ENCODE measurements at regions not wholly inside any gene's neighbourhood (a gene's known extent, or its start where the extent isn't known, plus 50 kb on each side); places are given as distances from the start of the nearest gene placed in this dataset.

DNA sequence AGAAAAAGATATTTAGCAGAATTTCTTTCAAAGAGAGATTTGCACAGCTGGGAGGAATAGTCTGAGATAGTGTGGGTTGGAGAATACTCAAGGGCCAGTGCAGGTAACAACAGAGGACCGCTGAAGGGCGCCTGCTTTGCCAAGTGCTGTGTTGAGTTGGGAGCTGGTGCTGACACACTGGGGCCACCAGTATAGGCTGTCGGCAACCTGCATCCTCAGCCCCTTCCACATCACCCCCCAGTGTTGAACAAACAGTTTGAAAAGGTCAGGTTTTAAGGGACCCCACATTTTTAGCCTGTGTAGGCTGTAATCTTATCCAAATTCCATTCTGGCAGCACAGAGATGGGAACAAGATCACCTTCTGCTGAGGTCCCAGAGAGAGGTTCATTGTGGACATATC is 96.6 kb downstream of the ABHD5 start:
- no peak overlapping the region for H3K27ac ChIP-seq (ENCODE audit: low read depth)
- ATAC-seq (no peak), DNase-seq (ENCODE audit: low spot score) (no peak)
- no peaks in the 10 kb centered on the region for H3K79me2 ChIP-seq (replicated peaks; ENCODE audit: insufficient read depth)
- TF ChIP-seq, protein P1, sequence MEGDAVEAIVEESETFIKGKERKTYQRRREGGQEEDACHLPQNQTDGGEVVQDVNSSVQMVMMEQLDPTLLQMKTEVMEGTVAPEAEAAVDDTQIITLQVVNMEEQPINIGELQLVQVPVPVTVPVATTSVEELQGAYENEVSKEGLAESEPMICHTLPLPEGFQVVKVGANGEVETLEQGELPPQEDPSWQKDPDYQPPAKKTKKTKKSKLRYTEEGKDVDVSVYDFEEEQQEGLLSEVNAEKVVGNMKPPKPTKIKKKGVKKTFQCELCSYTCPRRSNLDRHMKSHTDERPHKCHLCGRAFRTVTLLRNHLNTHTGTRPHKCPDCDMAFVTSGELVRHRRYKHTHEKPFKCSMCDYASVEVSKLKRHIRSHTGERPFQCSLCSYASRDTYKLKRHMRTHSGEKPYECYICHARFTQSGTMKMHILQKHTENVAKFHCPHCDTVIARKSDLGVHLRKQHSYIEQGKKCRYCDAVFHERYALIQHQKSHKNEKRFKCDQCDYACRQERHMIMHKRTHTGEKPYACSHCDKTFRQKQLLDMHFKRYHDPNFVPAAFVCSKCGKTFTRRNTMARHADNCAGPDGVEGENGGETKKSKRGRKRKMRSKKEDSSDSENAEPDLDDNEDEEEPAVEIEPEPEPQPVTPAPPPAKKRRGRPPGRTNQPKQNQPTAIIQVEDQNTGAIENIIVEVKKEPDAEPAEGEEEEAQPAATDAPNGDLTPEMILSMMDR (conservative IDR thresholded peaks at IDR 0.05; ENCODE audit: low read depth in 2 of 2): no peak
- no peak for TF ChIP-seq CREB1 (CRISPR knock-in tag; IDR thresholded peaks at IDR 0.05; ENCODE audit: low read depth)
- Mint-ChIP-seq H3K27me3 (ENCODE audit: insufficient read depth, low read depth, poor library complexity) (peaks cover 3% of the 10 kb centered on the region), H3K4me1 (no peaks in the 10 kb centered on the region), H3K27ac (no peak overlapping the region), H3K4me3 (no peak overlapping the region), H3K9me3 (no peaks in the 10 kb centered on the region; the same call in 2 of the 3 replicates), H3K36me3 (ENCODE audit: low read depth) (no peaks in the 10 kb centered on the region)
- H3F3A ChIP-seq (replicated peaks; ENCODE audit: low read depth): no peaks in the 10 kb centered on the region
- H4K20me1 ChIP-seq (replicated peaks; ENCODE audit: insufficient read depth): no peaks in the 10 kb centered on the region
- no peak overlapping the region for H3K4me3 ChIP-seq
- H3K36me3 ChIP-seq (ENCODE audit: insufficient read depth): no peaks in the 10 kb centered on the region
- H2AFZ ChIP-seq: no peak overlapping the region
- no peak overlapping the region for H3K4me2 ChIP-seq
- H3K27me3 ChIP-seq (ENCODE audit: insufficient read depth): no peaks in the 10 kb centered on the region
- peaks cover 6% of the 10 kb centered on the region; the same call in 1 of the 2 replicates for H3K9me2 ChIP-seq (ENCODE audit: insufficient read depth)
- no peaks in the 10 kb centered on the region for H3K4me1 ChIP-seq (ENCODE audit: insufficient read depth)

DNA sequence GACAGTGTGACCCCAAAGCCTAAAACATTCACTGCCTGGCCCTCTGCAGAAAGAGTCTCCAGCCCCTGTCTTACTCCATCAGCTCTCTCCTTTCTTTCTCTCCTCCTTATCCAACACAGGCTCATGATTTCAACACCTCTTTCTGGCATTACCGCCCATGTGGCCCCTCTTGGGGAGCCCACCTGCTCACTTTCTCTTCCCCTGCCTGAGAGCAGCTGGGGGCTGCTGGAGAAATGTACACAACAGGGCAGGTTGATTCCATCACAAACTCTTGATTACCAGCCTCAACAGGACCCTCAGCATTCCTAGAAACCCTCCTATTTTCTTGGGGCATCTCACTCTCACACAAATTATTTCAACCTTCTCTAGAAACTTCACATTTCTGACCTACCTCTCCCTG is 98.3 kb downstream of the ABHD5 start:
- Mint-ChIP-seq H3K9me3 (no peaks in the 10 kb centered on the region; the same call in 2 of the 3 replicates), H3K36me3 (ENCODE audit: low read depth) (no peaks in the 10 kb centered on the region), H3K4me1 (no peaks in the 10 kb centered on the region), H3K27ac (no peak overlapping the region), H3K4me3 (no peak overlapping the region), H3K27me3 (ENCODE audit: insufficient read depth, low read depth, poor library complexity) (peaks cover 3% of the 10 kb centered on the region)
- Histone ChIP-seq H3K27ac (ENCODE audit: low read depth) (no peak overlapping the region), H3K79me2 (replicated peaks; ENCODE audit: insufficient read depth) (no peaks in the 10 kb centered on the region), H3F3A (replicated peaks; ENCODE audit: low read depth) (no peaks in the 10 kb centered on the region), H3K9me2 (ENCODE audit: insufficient read depth) (peaks cover 6% of the 10 kb centered on the region; the same call in 1 of the 2 replicates), H3K4me3 (no peak overlapping the region), H3K4me2 (no peak overlapping the region), H3K4me1 (ENCODE audit: insufficient read depth) (no peaks in the 10 kb centered on the region), H3K36me3 (ENCODE audit: insufficient read depth) (no peaks in the 10 kb centered on the region), H4K20me1 (replicated peaks; ENCODE audit: insufficient read depth) (no peaks in the 10 kb centered on the region), H3K27me3 (ENCODE audit: insufficient read depth) (no peaks in the 10 kb centered on the region), H2AFZ (no peak overlapping the region)
- ATAC-seq: no peak
- no peak for DNase-seq (ENCODE audit: low spot score)
- TF ChIP-seq ZNF331 (CRISPR knock-in tag; IDR thresholded peaks at IDR 0.05; ENCODE audit: low read depth) (no peak), EZH2 (IDR thresholded peaks at IDR 0.05; ENCODE audit: low read depth, unreplicated experiment) (no peak), EZH2phosphoT487 (IDR thresholded peaks at IDR 0.05; ENCODE audit: unreplicated experiment) (no peak), ZNF114 (CRISPR knock-in tag; IDR thresholded peaks at IDR 0.05) (no peak), JUNB (IDR thresholded peaks at IDR 0.05; ENCODE audit: unreplicated experiment) (no peak), CREB1 (CRISPR knock-in tag; IDR thresholded peaks at IDR 0.05; ENCODE audit: low read depth) (no peak), POLR2AphosphoS5 (IDR thresholded peaks at IDR 0.05; ENCODE audit: low read depth) (no peak)
- TF ChIP-seq, protein P2, sequence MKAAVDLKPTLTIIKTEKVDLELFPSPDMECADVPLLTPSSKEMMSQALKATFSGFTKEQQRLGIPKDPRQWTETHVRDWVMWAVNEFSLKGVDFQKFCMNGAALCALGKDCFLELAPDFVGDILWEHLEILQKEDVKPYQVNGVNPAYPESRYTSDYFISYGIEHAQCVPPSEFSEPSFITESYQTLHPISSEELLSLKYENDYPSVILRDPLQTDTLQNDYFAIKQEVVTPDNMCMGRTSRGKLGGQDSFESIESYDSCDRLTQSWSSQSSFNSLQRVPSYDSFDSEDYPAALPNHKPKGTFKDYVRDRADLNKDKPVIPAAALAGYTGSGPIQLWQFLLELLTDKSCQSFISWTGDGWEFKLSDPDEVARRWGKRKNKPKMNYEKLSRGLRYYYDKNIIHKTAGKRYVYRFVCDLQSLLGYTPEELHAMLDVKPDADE (IDR thresholded peaks at IDR 0.05): no peak
- TF ChIP-seq, protein P3, sequence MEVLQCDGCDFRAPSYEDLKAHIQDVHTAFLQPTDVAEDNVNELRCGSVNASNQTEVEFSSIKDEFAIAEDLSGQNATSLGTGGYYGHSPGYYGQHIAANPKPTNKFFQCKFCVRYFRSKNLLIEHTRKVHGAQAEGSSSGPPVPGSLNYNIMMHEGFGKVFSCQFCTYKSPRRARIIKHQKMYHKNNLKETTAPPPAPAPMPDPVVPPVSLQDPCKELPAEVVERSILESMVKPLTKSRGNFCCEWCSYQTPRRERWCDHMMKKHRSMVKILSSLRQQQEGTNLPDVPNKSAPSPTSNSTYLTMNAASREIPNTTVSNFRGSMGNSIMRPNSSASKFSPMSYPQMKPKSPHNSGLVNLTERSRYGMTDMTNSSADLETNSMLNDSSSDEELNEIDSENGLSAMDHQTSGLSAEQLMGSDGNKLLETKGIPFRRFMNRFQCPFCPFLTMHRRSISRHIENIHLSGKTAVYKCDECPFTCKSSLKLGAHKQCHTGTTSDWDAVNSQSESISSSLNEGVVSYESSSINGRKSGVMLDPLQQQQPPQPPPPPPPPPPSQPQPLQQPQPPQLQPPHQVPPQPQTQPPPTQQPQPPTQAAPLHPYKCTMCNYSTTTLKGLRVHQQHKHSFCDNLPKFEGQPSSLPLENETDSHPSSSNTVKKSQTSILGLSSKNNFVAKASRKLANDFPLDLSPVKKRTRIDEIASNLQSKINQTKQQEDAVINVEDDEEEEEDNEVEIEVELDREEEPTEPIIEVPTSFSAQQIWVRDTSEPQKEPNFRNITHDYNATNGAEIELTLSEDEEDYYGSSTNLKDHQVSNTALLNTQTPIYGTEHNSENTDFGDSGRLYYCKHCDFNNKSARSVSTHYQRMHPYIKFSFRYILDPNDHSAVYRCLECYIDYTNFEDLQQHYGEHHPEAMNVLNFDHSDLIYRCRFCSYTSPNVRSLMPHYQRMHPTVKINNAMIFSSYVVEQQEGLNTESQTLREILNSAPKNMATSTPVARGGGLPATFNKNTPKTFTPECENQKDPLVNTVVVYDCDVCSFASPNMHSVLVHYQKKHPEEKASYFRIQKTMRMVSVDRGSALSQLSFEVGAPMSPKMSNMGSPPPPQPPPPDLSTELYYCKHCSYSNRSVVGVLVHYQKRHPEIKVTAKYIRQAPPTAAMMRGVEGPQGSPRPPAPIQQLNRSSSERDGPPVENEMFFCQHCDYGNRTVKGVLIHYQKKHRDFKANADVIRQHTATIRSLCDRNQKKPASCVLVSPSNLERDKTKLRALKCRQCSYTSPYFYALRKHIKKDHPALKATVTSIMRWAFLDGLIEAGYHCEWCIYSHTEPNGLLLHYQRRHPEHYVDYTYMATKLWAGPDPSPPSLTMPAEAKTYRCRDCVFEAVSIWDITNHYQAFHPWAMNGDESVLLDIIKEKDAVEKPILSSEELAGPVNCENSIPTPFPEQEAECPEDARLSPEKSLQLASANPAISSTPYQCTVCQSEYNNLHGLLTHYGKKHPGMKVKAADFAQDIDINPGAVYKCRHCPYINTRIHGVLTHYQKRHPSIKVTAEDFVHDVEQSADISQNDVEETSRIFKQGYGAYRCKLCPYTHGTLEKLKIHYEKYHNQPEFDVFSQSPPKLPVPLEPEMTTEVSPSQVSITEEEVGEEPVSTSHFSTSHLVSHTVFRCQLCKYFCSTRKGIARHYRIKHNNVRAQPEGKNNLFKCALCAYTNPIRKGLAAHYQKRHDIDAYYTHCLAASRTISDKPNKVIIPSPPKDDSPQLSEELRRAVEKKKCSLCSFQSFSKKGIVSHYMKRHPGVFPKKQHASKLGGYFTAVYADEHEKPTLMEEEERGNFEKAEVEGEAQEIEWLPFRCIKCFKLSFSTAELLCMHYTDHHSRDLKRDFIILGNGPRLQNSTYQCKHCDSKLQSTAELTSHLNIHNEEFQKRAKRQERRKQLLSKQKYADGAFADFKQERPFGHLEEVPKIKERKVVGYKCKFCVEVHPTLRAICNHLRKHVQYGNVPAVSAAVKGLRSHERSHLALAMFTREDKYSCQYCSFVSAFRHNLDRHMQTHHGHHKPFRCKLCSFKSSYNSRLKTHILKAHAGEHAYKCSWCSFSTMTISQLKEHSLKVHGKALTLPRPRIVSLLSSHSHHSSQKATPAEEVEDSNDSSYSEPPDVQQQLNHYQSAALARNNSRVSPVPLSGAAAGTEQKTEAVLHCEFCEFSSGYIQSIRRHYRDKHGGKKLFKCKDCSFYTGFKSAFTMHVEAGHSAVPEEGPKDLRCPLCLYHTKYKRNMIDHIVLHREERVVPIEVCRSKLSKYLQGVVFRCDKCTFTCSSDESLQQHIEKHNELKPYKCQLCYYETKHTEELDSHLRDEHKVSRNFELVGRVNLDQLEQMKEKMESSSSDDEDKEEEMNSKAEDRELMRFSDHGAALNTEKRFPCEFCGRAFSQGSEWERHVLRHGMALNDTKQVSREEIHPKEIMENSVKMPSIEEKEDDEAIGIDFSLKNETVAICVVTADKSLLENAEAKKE (CRISPR knock-in tag; IDR thresholded peaks at IDR 0.05): no peak
